GM19035 (cell line): ENCODE measurements at regions not wholly inside any gene's neighbourhood (a gene's known extent, or its start where the extent isn't known, plus 50 kb on each side); places are given as distances from the start of the nearest gene placed in this dataset.

Source experiments
- ATAC-seq: cut with Tn5 transposase; IDR thresholded peaks from one replicate; pipeline ENCODE4 v1.9.1; 2021; ENCODE audit not compliant: unreplicated experiment

DNA sequence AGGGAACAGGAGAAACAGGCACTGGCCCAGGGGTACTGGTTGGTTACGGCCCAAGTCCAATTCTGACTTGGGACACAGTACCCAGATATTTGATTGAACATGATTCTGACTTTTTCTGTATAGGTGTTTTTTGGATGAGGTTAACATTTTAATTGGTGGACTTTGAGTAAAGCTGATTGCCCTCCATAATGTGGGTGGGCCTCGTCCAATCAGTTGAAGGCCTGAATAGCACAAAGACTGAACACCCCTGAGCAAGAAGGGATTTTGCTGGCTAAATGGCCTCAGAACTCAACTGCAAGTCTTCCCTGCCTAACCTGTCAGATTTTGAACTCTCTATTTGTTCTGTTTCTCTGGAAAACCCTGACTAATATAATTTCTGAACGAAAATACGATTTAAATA, 222.6 kb downstream of the TEX36 start:
- no peak for ATAC-seq

DNA sequence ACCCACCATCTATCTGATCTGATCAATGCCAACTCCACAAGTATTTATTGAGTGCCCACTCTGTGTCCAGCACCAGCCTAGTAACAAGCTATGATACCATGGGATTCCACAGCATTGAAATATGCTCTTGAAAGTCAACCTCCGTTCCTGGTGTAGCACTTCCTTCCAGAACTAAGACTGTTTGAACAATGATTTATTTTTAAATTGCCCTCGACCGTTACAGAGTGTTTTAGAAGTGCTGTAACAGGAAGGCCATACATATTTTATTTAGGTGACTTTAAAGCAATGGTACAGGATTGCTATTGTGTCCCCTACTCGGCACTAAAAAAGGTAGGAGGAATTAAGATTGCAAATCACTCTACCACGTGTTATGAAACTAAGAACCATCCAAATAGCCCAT, 225.6 kb downstream of the TEX36 start:
- no peak for ATAC-seq

DNA sequence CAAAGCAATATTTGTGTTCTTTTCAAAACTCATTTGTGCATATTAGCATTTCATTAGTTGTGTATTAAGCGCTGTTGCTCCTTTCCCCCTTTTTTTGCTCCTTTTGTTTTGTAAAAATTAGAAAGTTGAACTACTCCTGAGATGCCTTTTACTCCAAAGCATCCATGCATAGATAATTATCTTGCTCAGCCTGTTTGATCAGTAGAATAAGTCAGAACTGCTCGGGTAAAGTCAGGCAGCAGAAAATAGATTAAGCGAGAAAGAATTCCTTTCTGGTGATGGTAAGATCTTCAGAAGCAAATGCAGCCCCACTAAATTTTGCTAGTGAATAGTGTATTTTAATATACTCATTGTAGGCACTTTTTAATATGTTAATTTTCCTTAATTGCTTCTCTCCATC, 227.1 kb downstream of the TEX36 start:
- ATAC-seq: no peak

DNA sequence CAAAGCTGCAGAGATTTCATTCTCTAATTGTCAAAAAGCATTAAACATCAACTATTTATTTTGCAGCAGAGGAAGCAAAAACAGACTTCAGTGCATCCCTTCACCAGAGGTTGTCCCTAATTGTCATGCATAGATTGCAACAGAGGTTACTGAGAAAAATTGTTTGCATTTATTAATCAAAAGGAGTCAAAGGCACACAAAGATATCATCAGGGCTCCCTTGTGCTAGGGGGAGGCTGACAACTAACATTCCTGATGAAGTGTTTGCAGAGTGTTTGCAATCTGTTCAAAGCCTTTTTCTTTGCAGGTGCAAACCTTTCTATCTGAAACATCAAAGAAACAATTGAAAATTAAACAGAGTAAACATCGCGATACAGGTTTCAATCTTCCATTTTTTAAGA, 227.5 kb downstream of the TEX36 start:
- no peak for ATAC-seq

DNA sequence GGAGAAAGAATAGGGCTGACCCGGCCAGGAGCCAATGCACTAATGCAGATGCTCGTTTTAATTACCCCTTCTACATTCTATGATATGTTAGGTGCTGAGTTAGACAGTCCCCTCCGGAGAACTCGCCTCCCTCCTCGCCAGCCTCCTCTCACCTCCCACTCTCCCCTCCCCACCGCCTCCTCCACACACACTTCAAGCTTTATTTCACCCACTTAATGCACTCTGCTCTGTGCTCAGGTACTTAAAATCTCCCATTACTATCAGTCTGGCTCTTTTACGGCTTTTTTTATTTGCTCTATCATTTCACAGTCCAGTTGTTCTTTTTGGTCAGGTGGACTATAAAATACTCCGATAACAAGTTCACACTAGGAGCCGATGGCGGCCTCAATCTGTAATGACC, 231.6 kb downstream of the TEX36 start:
- ATAC-seq: no peak

DNA sequence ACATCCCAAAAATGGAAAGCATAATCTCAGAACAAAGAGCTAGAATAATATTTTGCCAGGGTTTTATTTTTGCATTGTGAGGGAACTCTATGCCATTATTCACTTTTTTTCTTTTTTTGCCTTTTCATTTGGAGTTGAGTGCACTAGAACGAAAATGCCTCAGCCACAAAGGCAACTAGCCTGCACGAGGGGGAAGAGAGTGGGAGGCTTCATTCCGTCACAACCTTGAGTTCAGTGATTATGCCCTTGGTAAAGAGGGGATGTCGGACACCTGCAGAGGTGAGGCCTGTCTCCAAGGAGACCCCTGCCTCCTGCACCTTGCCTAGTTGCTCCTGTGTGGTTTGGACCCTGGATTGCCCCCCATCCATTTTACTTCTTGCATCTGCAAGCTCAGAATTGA, 232.7 kb downstream of the TEX36 start:
- ATAC-seq: no peak

DNA sequence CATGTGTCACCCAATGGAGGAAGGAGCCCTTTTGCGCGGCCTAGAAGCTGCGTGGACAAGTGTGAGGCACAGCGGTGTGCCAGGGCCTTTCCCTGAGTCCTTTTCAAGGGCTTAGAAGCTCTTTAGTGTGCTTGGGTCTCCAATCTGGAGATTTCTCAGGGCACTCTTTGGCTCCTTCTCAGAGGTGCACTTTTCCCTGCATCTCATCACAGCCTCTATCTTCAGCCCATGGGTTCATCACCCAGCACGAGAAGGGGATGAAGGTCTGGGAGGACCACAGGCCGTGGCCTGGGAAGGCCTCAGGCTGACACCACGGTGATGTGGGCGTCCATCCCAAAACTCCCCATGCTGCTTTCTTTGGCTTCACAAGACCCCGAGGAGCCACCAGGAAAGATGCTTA, 233.4 kb downstream of the TEX36 start:
- ATAC-seq: no peak

DNA sequence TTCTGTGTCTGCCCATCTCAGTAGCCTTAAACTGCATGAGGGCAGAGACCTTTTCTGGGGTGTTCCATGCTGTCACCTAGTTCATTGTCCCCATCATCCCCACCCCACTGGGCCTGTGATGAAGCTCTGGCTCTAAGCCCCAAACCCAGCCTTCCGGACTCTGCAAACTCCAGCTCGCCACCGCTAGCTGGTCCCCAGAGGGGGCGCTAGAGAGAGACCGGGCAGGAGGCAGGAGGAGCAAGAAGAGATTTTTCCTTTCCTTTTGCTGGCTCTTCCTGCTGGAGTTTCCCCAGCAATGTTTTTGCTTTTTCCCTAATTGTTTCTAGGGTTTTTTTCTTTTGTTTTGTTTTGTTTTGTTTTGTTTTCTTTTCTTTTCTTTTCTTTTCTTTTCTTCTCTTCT, 234.4 kb downstream of the TEX36 start:
- no peak for ATAC-seq

DNA sequence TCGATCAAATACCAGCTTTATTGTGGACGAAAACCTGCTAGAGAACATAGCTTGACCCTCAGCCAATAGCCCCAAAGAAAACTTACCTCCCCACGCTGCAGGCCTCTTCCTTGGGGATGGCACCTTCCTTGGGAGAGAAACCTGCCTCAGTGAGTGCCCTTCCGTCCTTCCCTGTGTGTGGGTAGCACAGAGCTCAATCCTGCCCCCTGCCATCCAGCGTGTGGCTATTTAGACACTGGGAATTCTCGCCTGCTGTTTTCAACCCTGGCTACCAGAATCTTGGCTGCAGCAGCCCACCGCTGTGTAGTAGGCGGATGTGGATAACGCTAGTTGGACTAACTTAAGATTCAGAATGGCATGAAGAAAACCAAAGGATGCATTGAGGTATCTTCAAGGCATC, 238.2 kb downstream of the TEX36 start:
- ATAC-seq: no peak

DNA sequence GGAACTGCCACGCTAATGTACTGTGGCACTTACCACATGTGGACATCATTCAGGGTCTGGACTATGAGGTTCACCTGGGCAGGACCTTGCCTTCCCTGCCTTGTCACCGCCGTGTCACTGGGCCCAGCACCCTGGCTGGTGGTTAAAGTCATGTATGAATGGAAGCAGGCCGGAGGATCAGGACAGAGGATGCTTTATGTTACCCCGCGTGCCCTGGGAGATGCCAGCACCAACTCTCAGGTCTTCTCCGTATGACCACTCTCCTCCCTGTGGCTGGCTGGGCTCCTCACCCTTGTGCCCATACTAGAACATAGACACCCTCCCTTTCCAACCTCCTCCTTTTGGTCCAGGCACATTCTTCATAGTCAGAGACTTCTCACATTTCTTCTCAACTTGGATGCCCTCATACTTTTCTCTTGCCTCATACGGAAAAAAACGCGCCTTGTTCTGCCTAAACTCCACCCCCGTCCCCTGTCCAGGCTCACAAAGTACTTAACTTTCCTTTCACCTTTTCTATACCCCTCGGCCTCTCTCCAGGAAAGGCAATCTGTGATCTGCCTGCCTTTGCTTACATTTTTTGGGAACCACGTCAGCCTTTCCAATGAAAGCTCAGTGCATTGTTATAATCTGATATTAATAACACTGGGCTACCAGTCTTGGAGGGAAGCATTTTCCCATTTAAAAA, 240.0 kb downstream of the TEX36 start:
- no peak for ATAC-seq

DNA sequence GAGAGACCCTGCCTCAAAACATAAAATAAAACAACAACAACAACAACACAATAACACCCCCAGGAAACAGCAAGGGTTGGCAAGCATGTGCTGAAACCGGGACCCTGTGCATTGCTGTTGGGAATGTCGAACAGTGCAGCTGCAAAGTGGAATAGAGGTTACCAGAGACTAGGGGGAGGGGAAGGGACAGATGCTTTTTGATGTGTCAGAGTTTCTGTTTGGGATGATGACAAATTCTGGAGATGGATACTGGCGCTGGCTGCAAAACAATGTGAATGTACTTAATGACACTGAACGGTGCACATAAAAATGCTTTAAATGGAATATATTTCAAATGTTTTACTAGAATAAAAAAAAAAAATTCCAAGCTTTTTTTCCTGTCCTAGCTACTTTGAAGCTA, 241.8 kb downstream of the TEX36 start:
- no peak for ATAC-seq

DNA sequence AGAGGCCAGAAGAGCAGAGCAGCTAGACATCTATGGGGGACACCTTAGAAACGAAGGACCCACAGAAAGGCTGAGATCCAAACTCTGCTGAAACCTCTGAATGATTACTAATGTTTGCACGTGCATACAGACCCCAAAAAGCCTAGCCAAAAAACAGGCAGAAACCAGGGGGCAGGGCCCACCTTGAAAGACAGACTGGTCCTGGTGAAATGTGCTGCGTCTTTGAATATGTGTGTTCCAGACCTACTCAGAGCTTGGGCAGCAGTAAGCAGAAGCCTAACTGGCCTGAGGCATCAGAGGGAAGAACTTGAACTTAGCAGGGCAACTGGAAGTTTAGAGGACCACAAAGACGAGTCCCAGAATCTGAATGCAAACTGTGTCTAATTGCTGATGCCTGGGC, 251.8 kb downstream of the TEX36 start:
- ATAC-seq: no peak

DNA sequence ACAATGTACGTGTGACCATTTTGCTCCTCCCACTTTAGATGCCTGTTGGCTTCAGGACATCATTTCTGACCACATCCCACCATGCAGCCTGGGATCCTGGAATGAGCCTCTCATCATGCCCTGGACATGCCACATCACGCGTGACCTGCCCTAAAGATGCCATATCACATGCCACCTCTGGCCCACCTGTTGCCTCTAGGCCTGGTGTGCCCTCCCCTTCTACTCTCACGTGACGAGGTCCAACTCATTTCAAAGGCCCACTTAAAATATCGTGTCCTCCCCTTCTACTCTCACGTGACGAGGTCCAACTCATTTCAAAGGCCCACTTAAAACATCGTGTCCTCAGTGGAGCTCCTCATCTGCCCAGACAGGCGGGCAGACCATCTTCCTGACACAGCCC, 254.9 kb downstream of the TEX36 start:
- no peak for ATAC-seq

DNA sequence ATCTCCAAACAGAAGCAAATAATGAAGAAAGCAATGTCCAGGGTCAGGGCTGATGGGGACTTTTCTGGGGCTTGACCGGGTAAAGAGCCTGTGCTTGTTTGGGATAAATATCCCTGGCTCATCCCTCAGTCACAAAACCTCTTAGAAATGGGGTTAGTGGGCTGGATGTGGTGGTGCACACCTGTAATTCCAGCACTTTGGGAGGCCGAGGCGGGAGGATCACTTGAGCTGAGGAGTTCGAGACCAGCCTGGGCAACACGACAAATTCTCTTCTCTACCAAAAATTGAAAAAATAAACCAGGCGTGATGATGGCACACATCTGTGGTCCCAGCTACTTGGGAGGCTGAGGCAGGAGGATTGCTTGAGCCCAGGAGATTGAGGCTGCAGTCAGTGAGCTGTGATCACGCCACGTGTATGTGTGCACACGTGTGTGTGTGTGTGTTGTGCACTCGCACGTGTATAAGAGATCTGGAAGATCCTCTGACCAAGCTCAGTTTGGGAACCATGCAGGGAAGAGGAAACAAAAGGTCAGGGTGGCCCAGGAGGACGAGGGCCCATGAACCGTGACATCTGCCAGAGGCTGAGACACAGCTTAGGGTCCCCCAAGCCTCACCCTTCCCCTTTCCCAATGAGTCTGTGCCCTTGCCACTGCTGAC, 258.6 kb downstream of the TEX36 start:
- no peak for ATAC-seq

DNA sequence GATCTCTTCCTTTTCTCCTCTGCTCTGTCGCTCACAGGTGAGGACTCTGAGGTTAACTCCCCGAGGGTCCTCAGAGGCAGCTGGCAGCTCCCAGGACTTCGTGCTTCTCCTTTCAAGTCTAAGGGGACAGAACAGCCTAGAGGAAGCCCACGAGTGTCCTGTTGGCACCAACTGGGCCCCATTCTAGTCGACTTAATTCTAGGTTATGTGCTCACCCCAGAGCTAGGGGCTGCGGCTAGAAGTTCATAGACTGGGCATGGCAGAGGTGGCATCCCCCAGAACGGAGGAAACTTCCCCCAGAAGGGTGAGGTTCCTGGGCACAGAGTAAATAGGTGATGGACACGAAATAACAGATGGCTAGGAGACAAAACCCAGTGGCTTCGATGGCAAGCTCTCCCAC, 259.4 kb downstream of the TEX36 start:
- no peak for ATAC-seq

DNA sequence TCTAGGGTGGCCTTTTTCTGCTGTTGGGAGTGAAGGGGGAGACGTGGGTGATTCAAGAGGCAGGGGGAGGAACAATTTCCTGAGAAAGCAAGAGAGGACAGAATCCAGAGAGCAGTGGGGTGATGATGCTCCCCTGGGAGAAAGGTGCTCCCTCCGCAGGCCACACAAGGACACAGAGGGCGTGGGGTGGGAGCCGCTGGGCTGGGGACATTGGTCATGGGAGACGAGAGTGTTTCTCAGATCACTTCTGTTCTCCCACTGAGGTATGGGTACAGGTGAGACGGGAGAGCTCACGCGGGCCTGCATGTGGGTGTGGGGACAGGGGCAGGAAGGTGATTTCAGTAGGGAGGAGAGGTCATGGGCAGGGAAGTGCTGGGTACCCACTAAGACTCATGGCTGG, 259.5 kb upstream of the CTBP2 start:
- ATAC-seq: no peak

DNA sequence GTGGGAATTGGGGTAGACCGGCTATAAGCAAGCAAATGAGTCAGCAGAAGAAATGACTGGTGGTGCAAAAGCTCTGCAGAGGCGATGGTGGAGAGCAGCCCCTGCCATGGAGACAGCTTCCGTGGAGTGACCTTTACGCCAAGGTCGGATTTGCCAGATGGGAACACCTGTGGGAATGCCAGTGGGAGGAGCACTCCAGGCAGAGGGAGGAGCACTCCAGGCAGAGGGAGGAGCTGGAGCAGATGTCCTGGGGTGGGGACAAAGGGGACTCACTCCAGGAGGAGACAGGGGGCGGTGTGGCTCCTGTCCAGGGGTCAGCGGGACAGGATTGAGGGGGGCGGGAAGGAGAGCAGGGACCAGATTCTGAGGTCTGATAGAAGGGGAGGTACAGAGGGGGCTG, 258.8 kb upstream of the CTBP2 start:
- ATAC-seq: no peak

DNA sequence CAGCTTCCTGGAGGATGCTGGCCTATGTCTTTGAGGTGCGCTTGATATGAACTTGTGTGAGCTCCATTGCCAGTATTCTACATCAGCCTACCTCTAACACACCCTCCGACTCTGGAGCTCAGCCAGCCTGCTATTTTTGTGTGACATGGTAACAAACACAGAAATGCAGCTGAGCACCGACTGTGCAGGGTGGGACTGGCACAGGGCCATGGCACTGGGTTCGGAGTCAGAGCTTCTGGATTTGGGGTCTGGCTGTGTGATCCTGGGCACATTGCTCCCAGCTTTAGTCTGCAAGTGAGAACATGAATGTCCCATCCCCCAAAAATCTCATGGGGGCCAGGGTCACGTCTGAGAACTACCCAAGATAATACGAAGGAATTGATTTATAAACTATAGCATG, 257.2 kb upstream of the CTBP2 start:
- no peak for ATAC-seq

DNA sequence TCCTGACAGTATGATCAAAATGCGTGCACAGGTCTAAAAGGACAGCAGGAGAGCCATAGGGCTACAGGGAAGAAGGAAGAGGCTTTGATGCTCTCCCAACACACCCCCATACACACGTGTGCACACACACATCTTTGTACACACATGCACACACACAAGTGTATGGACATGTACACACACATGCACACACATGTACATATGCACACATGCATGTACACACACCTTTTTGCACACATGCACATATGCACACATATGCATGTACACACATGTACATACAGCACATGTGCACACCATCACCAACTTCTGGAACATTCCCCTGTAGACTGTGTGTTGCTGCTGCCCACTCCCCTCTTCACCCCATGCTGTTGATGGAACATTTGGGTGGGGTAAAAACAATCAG, 255.6 kb upstream of the CTBP2 start:
- ATAC-seq: no peak

DNA sequence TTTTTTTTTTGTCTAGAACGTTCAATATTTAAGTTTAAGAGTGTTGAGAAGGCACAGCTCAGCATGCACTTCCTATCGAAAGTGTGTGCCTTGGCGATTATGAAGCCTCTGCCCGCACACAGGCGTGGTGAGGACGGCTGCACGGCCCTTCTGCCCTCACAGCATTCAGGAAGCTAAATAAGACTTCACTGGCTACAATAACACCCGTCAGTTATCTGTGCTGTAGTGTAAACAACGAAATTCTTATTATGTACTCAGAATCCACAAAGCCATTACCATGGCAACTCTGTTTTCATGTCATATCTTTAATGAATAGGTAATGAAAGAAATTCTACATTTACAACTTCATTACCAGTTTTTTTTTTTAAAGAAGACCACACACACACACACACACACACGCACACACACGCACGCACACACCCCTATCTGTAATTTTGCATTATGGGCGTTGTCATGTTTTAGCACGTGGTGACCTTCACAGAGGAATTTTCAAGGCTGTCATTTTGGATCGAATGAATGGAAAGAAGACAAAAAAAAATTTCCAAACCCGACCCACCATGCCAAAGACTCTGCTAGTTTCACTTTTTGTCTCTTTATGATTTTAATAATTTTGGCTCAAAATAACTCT, 254.8 kb upstream of the CTBP2 start:
- ATAC-seq: no peak

DNA sequence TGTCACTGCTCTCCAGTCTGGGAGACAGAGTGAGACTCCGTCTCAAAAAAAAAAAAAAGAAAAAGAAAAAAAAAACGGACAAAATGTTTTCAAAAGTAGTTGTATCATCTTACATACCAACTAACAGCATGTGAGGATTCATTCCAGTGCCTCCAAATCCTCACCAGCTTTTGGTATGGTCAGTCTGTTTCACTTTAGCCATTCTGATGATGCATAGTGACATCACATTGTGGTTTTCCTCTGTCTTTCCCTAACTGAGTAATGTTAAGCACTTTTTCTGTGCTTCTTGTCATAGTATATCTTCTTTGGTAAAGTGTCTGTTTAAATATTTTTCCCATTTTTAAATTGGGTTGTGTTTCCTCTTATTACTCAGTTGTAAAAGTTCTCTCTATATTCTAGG, 251.4 kb upstream of the CTBP2 start:
- ATAC-seq: no peak

DNA sequence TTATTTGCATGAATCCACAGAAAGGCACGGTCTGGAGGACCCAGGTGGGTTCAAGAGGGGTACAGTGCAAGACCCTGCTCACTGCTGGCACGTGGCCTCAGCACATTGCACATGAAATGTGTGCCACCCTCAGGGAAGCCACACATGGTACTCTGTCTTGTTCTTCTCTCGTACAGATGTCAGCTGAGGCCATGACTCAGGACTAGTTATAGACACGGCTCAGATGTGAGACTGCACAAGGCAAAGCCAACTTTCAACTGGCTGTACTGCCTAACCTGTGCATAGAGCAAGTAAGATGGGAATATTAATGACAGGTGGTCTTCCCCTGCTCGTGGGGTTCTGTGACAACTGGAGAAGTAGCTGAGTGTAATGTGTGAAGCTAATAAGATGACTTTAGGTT, 249.4 kb upstream of the CTBP2 start:
- ATAC-seq: no peak

DNA sequence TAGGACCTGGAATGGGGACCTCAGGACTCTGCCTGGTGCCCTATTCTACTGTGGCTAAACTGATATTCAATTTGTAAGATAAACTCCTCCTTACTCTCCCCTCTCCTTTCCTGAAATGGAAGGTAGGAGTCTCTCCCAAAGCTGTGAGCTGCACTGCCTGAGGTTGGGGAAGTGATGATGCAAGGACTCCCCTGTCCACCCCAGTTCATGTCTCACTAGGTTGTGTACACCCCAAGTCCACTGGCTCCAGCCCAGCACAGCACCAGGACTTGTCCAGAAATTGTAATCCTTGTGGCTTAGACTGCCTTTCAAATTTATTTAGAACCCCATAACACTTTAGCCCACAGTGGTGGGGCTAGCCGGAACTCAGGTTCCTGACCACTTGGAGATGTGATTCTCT, 247.2 kb upstream of the CTBP2 start:
- no peak for ATAC-seq
